ENCODE measurements at regions not wholly inside any gene's neighbourhood (a gene's known extent, or its start where the extent isn't known, plus 50 kb on each side); places are given as distances from the start of the nearest gene placed in this dataset.

- in situ Hi-C loops (cut with MboI; ENCODE audit: low sequenced_read_pairs) = no loop called here
- Histone ChIP-seq H4K91ac (ENCODE audit: insufficient read depth, low read depth, low read length) (no peak overlapping the region), H2BK5ac (ENCODE audit: low read depth, low read length, poor library complexity, severe bottlenecking) (no peak overlapping the region), H3K23ac (ENCODE audit: low read depth, low read length) (no peak overlapping the region), H3K27me3 (ENCODE audit: control insufficient read depth, insufficient read depth, low read length) (peaks cover 3% of the 10 kb centered on the region; the same call in 1 of the 2 replicates), H3K56ac (ENCODE audit: extremely low read depth, insufficient read depth, low read length) (no peak overlapping the region), H2AK5ac (ENCODE audit: low read depth, low read length) (no peak overlapping the region), H2BK20ac (ENCODE audit: low read depth, low read length) (no peak overlapping the region), H2AFZ (replicated peaks; ENCODE audit: low read length, poor library complexity) (no peak overlapping the region), H3K79me1 (ENCODE audit: low read depth in 1 of 2, low read length in 2 of 2) (no peaks in the 10 kb centered on the region), H3K14ac (replicated peaks; ENCODE audit: low read depth, low read length) (no peak overlapping the region), H4K20me1 (ENCODE audit: insufficient read depth, low read length) (no peaks in the 10 kb centered on the region), H3K4me1 (ENCODE audit: control insufficient read depth, insufficient read depth, low read length) (no peaks in the 10 kb centered on the region), H2BK15ac (ENCODE audit: low read depth, low read length) (no peak overlapping the region), H3K4ac (ENCODE audit: low read depth, low read length) (no peak overlapping the region), H3K9me3 (ENCODE audit: control insufficient read depth, insufficient read depth, low read length) (no peaks in the 10 kb centered on the region), H3K18ac (ENCODE audit: low read depth, low read length) (no peak overlapping the region), H3K9ac (ENCODE audit: low read depth, low read length) (no peak overlapping the region), H3K36me3 (ENCODE audit: control insufficient read depth, insufficient read depth, low read length) (no peaks in the 10 kb centered on the region), H3K4me3 (ENCODE audit: insufficient read depth, low read depth, low read length) (no peak overlapping the region), H3K4me2 (ENCODE audit: low read depth, low read length) (no peak overlapping the region), H3K9me1 (ENCODE audit: insufficient read depth, low read length) (no peaks in the 10 kb centered on the region), H2AK9ac (replicated peaks; ENCODE audit: low read depth, low read length, poor library complexity) (no peak overlapping the region), H4K8ac (ENCODE audit: low read depth in 2 of 2, low read length in 2 of 2) (no peak overlapping the region), H4K5ac (ENCODE audit: low read depth, low read length) (no peak overlapping the region), H2BK120ac (ENCODE audit: low read depth, low read length) (no peak overlapping the region), H3K27ac (ENCODE audit: insufficient read depth, low read length) (no peak overlapping the region)
- ChIA-PET CTCF (no interaction called here), POLR2A (ENCODE audit: unreplicated experiment) (no interaction called here)
- no TSS peak for BruUV-seq (replicated peaks)
- TF ChIP-seq CEBPB (IDR thresholded peaks at IDR 0.05; ENCODE audit: low read depth, low read length) = no peak
- no peak for TF ChIP-seq MAZ (IDR thresholded peaks at IDR 0.05; ENCODE audit: borderline replicate concordance, low read depth, low read length)
- no peak for TF ChIP-seq RAD21 (IDR thresholded peaks at IDR 0.05; ENCODE audit: low read length)
- TF ChIP-seq RFX5 (IDR thresholded peaks at IDR 0.05; ENCODE audit: low read depth, low read length) = no peak
- TF ChIP-seq BHLHE40 (IDR thresholded peaks at IDR 0.05; ENCODE audit: low read depth, low read length) = no peak
- intact Hi-C loops (cut with micrococcal nuclease) = no loop called here
- DNase-seq = no peak
- no CpG with 5 or more reads among the region's 2 CpGs for WGBS, 2 experiments (ENCODE audit: extremely low coverage in 2 of 2, insufficient read length in 1 of 2)
- ATAC-seq (ENCODE audit: low read depth) = no peak
- dilution Hi-C loops (cut with HindIII; ENCODE audit: low sequenced_read_pairs, unreplicated experiment) = no loop called here
Measured at GRCh38 chr11:57972013-57972367, 51.7 kb upstream of the OR9Q1 start.
